Psoas muscle (tissue), 7 donors: ENCODE measurements at regions not wholly inside any gene's neighbourhood (a gene's known extent, or its start where the extent isn't known, plus 50 kb on each side); places are given as distances from the start of the nearest gene placed in this dataset.

Experiments used
- ATAC-seq, 4 donors: fragments of 200-7000 bp; cut with Tn5 transposase; one replicate each; pipeline ENCODE4 v1.9.1; 2020; ENCODE audit warnings: moderate library complexity in 3 of 4, mild to moderate bottlenecking in 2 of 4
- DNase-seq, 2 donors: peaks; one replicate each; pipeline ENCODE4 v3.0.0-alpha.2; 2020
- H3K27ac ChIP-seq: fragments of 200-600 bp; one replicate; pipeline ENCODE4 v1.8.0; 2022
- H3K27me3 ChIP-seq, 3 donors: fragments of 200-600 bp in 1 of 3; one replicate each; pipeline versions ENCODE4 v1.6.1 to v1.8.0; 2013 to 2022; ENCODE audit warnings: low read length in 2 of 3, mild to moderate bottlenecking in 2 of 3, moderate library complexity in 1 of 3; ENCODE audit not compliant: insufficient read depth in 3 of 3
- H3K36me3 ChIP-seq, 2 donors: fragments of 200-600 bp in 1 of 2; one replicate each; pipeline versions ENCODE4 v1.6.1 to v1.8.0; 2013 to 2022; ENCODE audit warnings: low read depth in 1 of 2, mild to moderate bottlenecking in 1 of 2, moderate library complexity in 1 of 2; ENCODE audit not compliant: insufficient read depth in 1 of 2
- H3K4me1 ChIP-seq: fragments of 200-600 bp; one replicate; pipeline ENCODE4 v1.8.0; 2022
- H3K4me3 ChIP-seq: fragments of 200-600 bp; one replicate; pipeline ENCODE4 v1.8.0; 2022; ENCODE audit warnings: mild to moderate bottlenecking
- H3K9me3 ChIP-seq: fragments of 200-600 bp; one replicate; pipeline ENCODE4 v1.8.0; 2022
- CTCF ChIP-seq: fragments of 200-600 bp; IDR thresholded peaks from one replicate; pipeline ENCODE4 v1.8.0; 2022; ENCODE audit warnings: antibody characterized with exemption
- WGBS, 3 donors: extraction: QIAGEN DNeasy Blood & Tissue Kit; methylation state at CpG; one replicate each; pipeline versions ENCODE4 v1.1.6 to v1.1.7; 2013; 5-methylcytosine and 5-hydroxymethylcytosine counted together
- intact Hi-C, 2 donors: fragments of 100-400 bp; cut with DNase I; formaldehyde crosslinking; loops; one replicate each; pipeline versions ENCODE4 v1.11.0 to v1.14.2; 2022
- donor health status: healthy with polysubstance abuse.
- donor health status: DM: no; HTN: no; CAD: no; lungs with moderate emphysema.
- donor health status: Bipolar disorder and iron deficiency.
- donor health status: healthy.
- donor health status: DM: yes; HTN: yes; CAD: no.
- donor health status: DM: no; HTN: no; CAD: no.
- donor health status: DM: yes; HTN: yes; CAD: no.

- H3K36me3 ChIP-seq, result no peaks in the 10 kb centered on the region
- H3K9me3 ChIP-seq, result no peaks in the 10 kb centered on the region
- WGBS, 3 donors, result 31 to 53% (median 53%) methylated on average over 2 of the region's 2 CpGs
- DNase-seq (no peak), ATAC-seq (no peak)
- TF ChIP-seq CTCF, result no peak
- peaks cover 26% of the 10 kb centered on the region for H3K4me1 ChIP-seq
- intact Hi-C loops, result no loop called here
- no peaks in the 10 kb centered on the region for H3K27me3 ChIP-seq
- no peak overlapping the region for H3K27ac ChIP-seq
- H3K4me3 ChIP-seq, result no peak overlapping the region
Observed at GRCh38 chr2:161042990-161043625, 117.1 kb upstream of the TANK start.

GRCh38 chr2:161044095-161044865, 115.9 kb upstream of the TANK start:
- H3K4me3 ChIP-seq, result peak overlapping the region; percentile 6
- no peak for TF ChIP-seq CTCF
- H3K27ac ChIP-seq, result peak overlapping the region; percentile 42
- 55 to 67% (median 67%) methylated on average over 6 of the region's 6 CpGs for WGBS, 3 donors
- H3K4me1 ChIP-seq, result peaks cover 26% of the 10 kb centered on the region
- no peaks in the 10 kb centered on the region for H3K27me3 ChIP-seq
- H3K9me3 ChIP-seq, result no peaks in the 10 kb centered on the region
- intact Hi-C loops, result no loop called here
- ATAC-seq (peak; percentile 34 to 81 (median 48)), DNase-seq (peak in 1 of 2 donors; percentile 67)
- H3K36me3 ChIP-seq, result no peaks in the 10 kb centered on the region

GRCh38 chr2:161044921-161045320, 115.3 kb upstream of the TANK start:
- Histone ChIP-seq H3K27ac (peak overlapping the region; percentile 42), H3K4me3 (peak overlapping the region; percentile 6), H3K9me3 (no peaks in the 10 kb centered on the region), H3K4me1 (peaks cover 26% of the 10 kb centered on the region), H3K27me3 (no peaks in the 10 kb centered on the region), H3K36me3 (no peaks in the 10 kb centered on the region)
- ATAC-seq (peak; percentile 94 to 99 (median 95)), DNase-seq (no peak)
- WGBS, 3 donors, result 66 to 77% (median 69%) methylated on average over 1 of the region's 1 CpG
- intact Hi-C loops, result no loop called here
- no peak for TF ChIP-seq CTCF

DNA sequence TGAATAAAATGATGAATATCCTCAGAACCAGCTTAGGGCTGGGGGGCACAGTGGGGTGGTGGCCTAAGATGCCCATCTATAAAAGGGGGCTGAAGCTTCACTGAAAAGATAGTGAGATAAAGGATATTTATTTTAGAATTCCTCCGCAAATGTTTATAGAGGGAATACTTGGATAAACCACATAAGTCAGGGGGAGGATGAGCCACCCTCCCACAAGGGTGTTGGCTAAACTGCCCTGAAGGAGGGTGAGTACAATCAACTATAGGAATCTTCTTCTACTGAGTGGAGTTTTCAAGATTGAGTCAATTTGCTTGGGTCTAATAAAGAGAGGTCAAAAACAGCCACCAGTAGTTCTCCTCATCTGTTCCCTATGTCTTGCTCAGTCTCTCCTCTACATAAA, 114.5 kb upstream of the TANK start:
- no peaks in the 10 kb centered on the region for H3K9me3 ChIP-seq
- no peak overlapping the region for H3K4me3 ChIP-seq
- no peaks in the 10 kb centered on the region for H3K36me3 ChIP-seq
- intact Hi-C loops, result no loop called here
- H3K4me1 ChIP-seq, result peaks cover 26% of the 10 kb centered on the region
- 95 to 100% (median 100%) methylated on average over 1 of the region's 1 CpG for WGBS, 3 donors
- no peak for TF ChIP-seq CTCF
- DNase-seq (no peak), ATAC-seq (no peak)
- no peak overlapping the region for H3K27ac ChIP-seq
- H3K27me3 ChIP-seq, result peaks cover 0 to 3% (median 0%) of the 10 kb centered on the region in 3 donors
